Endothelial cell of umbilical vein (primary cell): ENCODE measurements at regions not wholly inside any gene's neighbourhood (a gene's known extent, or its start where the extent isn't known, plus 50 kb on each side); places are given as distances from the start of the nearest gene placed in this dataset.

Experiments
- BruUV-seq: library from RNA; stranded (reverse); fragments of 400-500 nt; replicated peaks from 2 replicates; lab custom pipeline; 2021; lab: Mats Ljungman, UMichigan
- CTCF ChIA-PET: fragments of 300-600, 350-600 bp; sonication (Branson Sonifier 250); formaldehyde crosslinking; loops from one replicate; lab custom pipeline; 2021; ENCODE audit warnings: antibody characterized with exemption, inconsistent platforms; lab: Charles Lee
- POLR2A ChIA-PET: fragments of 300-600, 350-600 bp; sonication (Branson Sonifier 250); formaldehyde crosslinking; loops from one replicate; lab custom pipeline; 2021; ENCODE audit warnings: antibody characterized with exemption, inconsistent platforms; lab: Charles Lee
- DNase-seq: peaks from one replicate; pipeline ENCODE4 v3.0.0-alpha.2; 2011; ENCODE audit warnings: low read depth, low spot score
- FAIRE-seq: peaks from 2 replicates; lab custom pipeline; 2011; peaks lifted over from hg19 to GRCh38; lab: Jason Lieb, UNC
- H2AFZ ChIP-seq: 2 replicates; pipeline ENCODE4 v1.6.0; 2012; ENCODE audit warnings: low read depth, low read length, control low read depth, inconsistent platforms
- H3K27ac ChIP-seq: 2 replicates; pipeline ENCODE4 v1.5.1; 2011; ENCODE audit warnings: low read depth, mild to moderate bottlenecking, control low read depth, low read length, moderate library complexity; ENCODE audit not compliant: insufficient read depth
- H3K27me3 ChIP-seq, 2 experiments: 2 replicates each; pipeline versions ENCODE4 v1.6.0 to v1.6.1; 2011; ENCODE audit warnings: low read length in 2 of 2, mixed read lengths in 1 of 2; ENCODE audit not compliant: control insufficient read depth in 2 of 2, insufficient read depth in 2 of 2
- H3K36me3 ChIP-seq, 2 experiments: 2 replicates in 1 of 2; 3 replicates in 1 of 2; pipeline ENCODE4 v1.5.1; 2011; ENCODE audit warnings: low read length in 2 of 2, mild to moderate bottlenecking in 1 of 2, moderate library complexity in 1 of 2; ENCODE audit not compliant: control insufficient read depth in 2 of 2, insufficient read depth in 2 of 2; ENCODE audit errors: extremely low read depth in 1 of 2
- H3K4me1 ChIP-seq: 3 replicates; pipeline ENCODE4 v1.5.1; 2011; ENCODE audit warnings: mild to moderate bottlenecking, low read length; ENCODE audit not compliant: control insufficient read depth, insufficient read depth; ENCODE audit errors: extremely low read depth
- H3K4me2 ChIP-seq: 2 replicates; pipeline ENCODE4 v1.6.1; 2011; ENCODE audit warnings: low read length, control low read depth, mixed read lengths; ENCODE audit not compliant: insufficient read depth
- H3K4me3 ChIP-seq, 3 experiments: fragments of 200-600 bp in 1 of 3; sonication (generic), shearing (Covaris generic) in 1 of 3; replicated peaks in 1 of 3; 2 replicates each; pipeline ENCODE4 v1.5.1; 2011 to 2016; ENCODE audit warnings: control low read depth in 3 of 3, low read length in 3 of 3, mild to moderate bottlenecking in 2 of 3, inconsistent platforms in 1 of 3, low read depth in 1 of 3, moderate library complexity in 1 of 3; ENCODE audit not compliant: insufficient read depth in 1 of 3
- H3K79me2 ChIP-seq: 2 replicates; pipeline ENCODE4 v1.6.0; 2012; ENCODE audit warnings: low read length, inconsistent platforms; ENCODE audit not compliant: control insufficient read depth, insufficient read depth
- H3K9ac ChIP-seq: replicated peaks from 2 replicates; pipeline ENCODE3; 2011; ENCODE audit warnings: low read length, control low read depth; ENCODE audit not compliant: insufficient read depth; ENCODE audit errors: extremely low read depth
- H3K9me1 ChIP-seq: replicated peaks from 3 replicates; pipeline ENCODE4 v1.6.0; 2011; ENCODE audit warnings: mild to moderate bottlenecking, low read length; ENCODE audit not compliant: control insufficient read depth, insufficient read depth; ENCODE audit errors: extremely low read depth
- H3K9me3 ChIP-seq: replicated peaks from 2 replicates; pipeline ENCODE4 v1.5.1; 2012; ENCODE audit warnings: low read length, inconsistent platforms; ENCODE audit not compliant: control insufficient read depth, insufficient read depth
- H4K20me1 ChIP-seq: replicated peaks from 2 replicates; pipeline ENCODE3; 2011; ENCODE audit warnings: mild to moderate bottlenecking, low read length; ENCODE audit not compliant: control insufficient read depth, insufficient read depth; ENCODE audit errors: extremely low read depth
- CTCF ChIP-seq, 2 donors: IDR thresholded peaks; 1 replicate in 1 of 2; 2 replicates in 1 of 2; pipeline ENCODE4 v1.5.1; 2011; ENCODE audit warnings: low read length in 2 of 2, mild to moderate bottlenecking in 2 of 2, moderate library complexity in 2 of 2, control low read depth in 1 of 2, inconsistent platforms in 1 of 2, low read depth in 1 of 2; ENCODE audit not compliant: insufficient read depth in 1 of 2; ENCODE audit errors: extremely low read depth in 1 of 2
- EZH2 ChIP-seq: IDR thresholded peaks from 2 replicates; pipeline ENCODE4 v1.6.1; 2012; ENCODE audit warnings: borderline replicate concordance, low read depth, mild to moderate bottlenecking, moderate library complexity, low read length, inconsistent platforms; ENCODE audit not compliant: severe bottlenecking
- FOS ChIP-seq: IDR thresholded peaks from 2 replicates; pipeline ENCODE4 v1.6.1; 2011; ENCODE audit warnings: mild to moderate bottlenecking, low read length, moderate library complexity, borderline replicate concordance; ENCODE audit not compliant: insufficient read depth
- GATA2 ChIP-seq: IDR thresholded peaks from 2 replicates; pipeline ENCODE4 v1.7.0; 2011; ENCODE audit warnings: low read depth, mild to moderate bottlenecking, moderate library complexity, mixed read lengths, low read length; ENCODE audit not compliant: insufficient read length, insufficient read depth
- JUN ChIP-seq: IDR thresholded peaks from 2 replicates; pipeline ENCODE4 v1.6.1; 2011; ENCODE audit warnings: borderline replicate concordance, low read depth; ENCODE audit not compliant: insufficient read length, insufficient read depth
- MAX ChIP-seq: IDR thresholded peaks from 2 replicates; pipeline ENCODE4 v1.6.1; 2011; ENCODE audit not compliant: insufficient read depth, insufficient read length
- MYC ChIP-seq: IDR thresholded peaks from one replicate; pipeline ENCODE4 v1.6.1; 2011; ENCODE audit warnings: mild to moderate bottlenecking, low read depth, low read length
- POLR2A ChIP-seq: IDR thresholded peaks from 2 replicates; pipeline ENCODE4 v1.6.1; 2012; ENCODE audit warnings: low read depth, mild to moderate bottlenecking, control low read depth, low read length
- POLR2AphosphoS5 ChIP-seq: IDR thresholded peaks from 2 replicates; pipeline ENCODE4 v1.6.1; 2012; ENCODE audit warnings: low read depth, mild to moderate bottlenecking, control low read depth, low read length, moderate library complexity; ENCODE audit not compliant: insufficient read depth
- dilution Hi-C: fragments of 300-500 bp; cut with MboI; formaldehyde crosslinking; loops from one replicate; pipeline ENCODE4 v1.15.0; 2019; ENCODE audit warnings: low sequenced_read_pairs; ENCODE audit not compliant: extremely low pct_ligation_motif_present
- intact Hi-C: fragments of 100-400 bp; cut with micrococcal nuclease; formaldehyde crosslinking; loops from one replicate; pipeline ENCODE4 v1.10.0; 2022

- no peaks in the 10 kb centered on the region for H3K9me1 ChIP-seq
- H3K27ac ChIP-seq: no peak overlapping the region
- dilution Hi-C loops: no loop called here
- H3K4me3 ChIP-seq: no peak overlapping the region
- no peaks in the 10 kb centered on the region for H3K4me1 ChIP-seq
- POLR2A ChIA-PET: no interaction called here
- H3K4me2 ChIP-seq: no peak overlapping the region
- H2AFZ ChIP-seq: no peak overlapping the region
- H3K9me3 ChIP-seq: no peaks in the 10 kb centered on the region
- CTCF ChIA-PET: no interaction called here
- no peaks in the 10 kb centered on the region for H4K20me1 ChIP-seq
- no peak for DNase-seq
- H3K36me3 ChIP-seq: no peaks in the 10 kb centered on the region
- H3K79me2 ChIP-seq: no peaks in the 10 kb centered on the region
- BruUV-seq: no TSS peak
- no peak overlapping the region for H3K9ac ChIP-seq
- TF ChIP-seq POLR2A: no peak
- intact Hi-C loops: no loop called here
- FAIRE-seq: no peak
- peaks cover under 1 to 3% of the 10 kb centered on the region in 2 experiments for H3K27me3 ChIP-seq
Observed at GRCh38 chr7:26520483-26520882, 228.8 kb downstream of the SNX10 start.

GRCh38 chr7:26522633-26523032 lies 231.0 kb downstream of the SNX10 start:
- Histone ChIP-seq H3K4me2 (no peak overlapping the region), H3K27me3 (peaks cover 3 to 7% of the 10 kb centered on the region in 2 experiments), H3K4me1 (no peaks in the 10 kb centered on the region), H4K20me1 (no peaks in the 10 kb centered on the region), H2AFZ (no peak overlapping the region), H3K9ac (no peak overlapping the region), H3K9me1 (no peaks in the 10 kb centered on the region), H3K79me2 (no peaks in the 10 kb centered on the region), H3K36me3 (no peaks in the 10 kb centered on the region), H3K27ac (no peak overlapping the region), H3K4me3 (no peak overlapping the region), H3K9me3 (no peaks in the 10 kb centered on the region)
- TF ChIP-seq GATA2: no peak
- TF ChIP-seq CTCF (IDR thresholded peaks at IDR 0.05; ENCODE audit: extremely low read depth in 1 of 2, insufficient read depth in 1 of 2, low read depth in 1 of 2, low read length in 2 of 2): no peak
- TF ChIP-seq POLR2A: no peak
- TF ChIP-seq MAX: no peak
- no peak for TF ChIP-seq FOS
- TF ChIP-seq EZH2: no peak
- TF ChIP-seq MYC: no peak
- TF ChIP-seq JUN: no peak
- no peak for TF ChIP-seq POLR2AphosphoS5
- CTCF ChIA-PET: interaction anchor here (1.2 to 1.6 kb wide), 2 partner anchors 22 to 153 kb away, joined by 4 to 5 read pairs; no protein-coding TSS in a partner anchor
- DNase-seq (no peak), FAIRE-seq (no peak)
- dilution Hi-C loops (no loop called here), intact Hi-C loops (no loop called here)
- POLR2A ChIA-PET: no interaction called here
- no TSS peak for BruUV-seq
